C4-2B (cell line): ENCODE measurements at regions not wholly inside any gene's neighbourhood (a gene's known extent, or its start where the extent isn't known, plus 50 kb on each side); places are given as distances from the start of the nearest gene placed in this dataset.

ENCODE experiments used
- ZFX ChIP-seq: fragments of 450-650 bp; IDR thresholded peaks from 2 replicates; pipeline ENCODE4 v1.6.1; 2017
- TF ChIP-seq, protein P1 (sequence below): fragments of 450-650 bp; conservative IDR thresholded peaks from 2 replicates; pipeline ENCODE4 v1.5.1; 2017; ENCODE audit warnings: mild to moderate bottlenecking

DNA sequence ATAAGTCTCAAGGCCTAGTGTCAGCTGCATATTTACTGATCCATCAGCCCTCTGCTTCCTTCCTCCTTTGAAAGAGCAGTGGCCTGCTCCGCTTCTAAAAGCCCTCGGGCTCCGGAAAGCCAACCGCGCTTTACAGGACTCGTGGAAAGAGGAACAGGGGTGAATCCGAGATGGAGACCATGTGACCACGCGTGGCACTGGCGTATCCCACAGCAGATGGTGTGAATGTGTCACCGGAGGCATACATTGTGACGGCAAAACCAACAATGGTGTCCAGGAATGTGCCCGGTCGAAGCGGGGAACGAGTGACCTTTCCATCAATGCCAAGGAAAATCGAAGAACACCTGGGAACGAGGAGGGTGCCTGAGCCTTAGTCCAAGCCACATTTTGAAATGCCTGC, 484.6 kb downstream of the SPATA31A7 start:
- TF ChIP-seq, protein P1, sequence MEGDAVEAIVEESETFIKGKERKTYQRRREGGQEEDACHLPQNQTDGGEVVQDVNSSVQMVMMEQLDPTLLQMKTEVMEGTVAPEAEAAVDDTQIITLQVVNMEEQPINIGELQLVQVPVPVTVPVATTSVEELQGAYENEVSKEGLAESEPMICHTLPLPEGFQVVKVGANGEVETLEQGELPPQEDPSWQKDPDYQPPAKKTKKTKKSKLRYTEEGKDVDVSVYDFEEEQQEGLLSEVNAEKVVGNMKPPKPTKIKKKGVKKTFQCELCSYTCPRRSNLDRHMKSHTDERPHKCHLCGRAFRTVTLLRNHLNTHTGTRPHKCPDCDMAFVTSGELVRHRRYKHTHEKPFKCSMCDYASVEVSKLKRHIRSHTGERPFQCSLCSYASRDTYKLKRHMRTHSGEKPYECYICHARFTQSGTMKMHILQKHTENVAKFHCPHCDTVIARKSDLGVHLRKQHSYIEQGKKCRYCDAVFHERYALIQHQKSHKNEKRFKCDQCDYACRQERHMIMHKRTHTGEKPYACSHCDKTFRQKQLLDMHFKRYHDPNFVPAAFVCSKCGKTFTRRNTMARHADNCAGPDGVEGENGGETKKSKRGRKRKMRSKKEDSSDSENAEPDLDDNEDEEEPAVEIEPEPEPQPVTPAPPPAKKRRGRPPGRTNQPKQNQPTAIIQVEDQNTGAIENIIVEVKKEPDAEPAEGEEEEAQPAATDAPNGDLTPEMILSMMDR: no peak
- TF ChIP-seq ZFX: no peak
